HG03159 (cell line): ENCODE measurements at regions not wholly inside any gene's neighbourhood (a gene's known extent, or its start where the extent isn't known, plus 50 kb on each side); places are given as distances from the start of the nearest gene placed in this dataset.
"Not testable (repeated sequence)": the region's sequence is repeated elsewhere in the genome, so short reads cannot be mapped to it uniquely, and the experiment has no call there.

Experiments
- ATAC-seq: cut with Tn5 transposase; IDR thresholded peaks from one replicate; pipeline ENCODE4 v1.9.1; 2021; ENCODE audit warnings: mild to moderate bottlenecking, moderate library complexity; ENCODE audit not compliant: unreplicated experiment

DNA sequence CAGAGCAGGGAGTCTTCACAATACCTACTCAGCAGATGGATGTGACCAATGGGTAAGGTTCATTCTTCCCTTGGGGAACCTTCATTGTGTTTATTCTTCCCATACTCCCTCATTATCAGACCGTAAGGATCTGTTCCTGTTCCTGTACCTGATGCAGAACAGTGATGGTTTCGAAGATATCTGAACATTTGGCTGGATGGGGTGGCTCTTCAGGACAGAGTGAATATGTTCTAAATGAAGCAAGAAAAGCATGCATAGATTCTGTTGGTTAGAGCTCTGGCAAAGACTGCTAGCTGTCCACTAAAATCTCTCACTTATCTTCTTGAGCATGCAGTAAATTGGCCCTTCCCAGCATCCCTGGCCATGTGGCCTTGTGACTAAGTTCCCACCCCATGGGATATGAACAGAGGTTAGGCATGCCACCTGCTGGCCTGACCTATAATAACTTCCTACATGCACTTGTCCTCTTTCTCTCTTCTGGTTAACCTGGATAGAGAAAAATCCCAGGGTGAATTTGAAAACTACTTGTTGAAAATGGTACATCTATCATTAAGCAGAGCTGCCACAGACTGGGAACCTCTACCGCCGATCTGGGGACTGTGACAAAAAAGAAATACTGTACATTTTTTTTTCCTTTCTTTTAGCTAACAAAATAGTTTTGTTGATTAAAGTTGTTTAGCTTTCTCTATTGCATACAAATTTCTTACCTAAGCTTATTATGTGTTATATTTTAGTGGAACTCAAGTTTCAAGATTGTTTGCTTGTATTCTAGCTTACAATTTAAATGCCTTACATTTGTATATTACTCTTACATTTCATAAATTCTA is 60.0 kb upstream of the BANK1 start:
- ATAC-seq: peak; percentile 90

DNA sequence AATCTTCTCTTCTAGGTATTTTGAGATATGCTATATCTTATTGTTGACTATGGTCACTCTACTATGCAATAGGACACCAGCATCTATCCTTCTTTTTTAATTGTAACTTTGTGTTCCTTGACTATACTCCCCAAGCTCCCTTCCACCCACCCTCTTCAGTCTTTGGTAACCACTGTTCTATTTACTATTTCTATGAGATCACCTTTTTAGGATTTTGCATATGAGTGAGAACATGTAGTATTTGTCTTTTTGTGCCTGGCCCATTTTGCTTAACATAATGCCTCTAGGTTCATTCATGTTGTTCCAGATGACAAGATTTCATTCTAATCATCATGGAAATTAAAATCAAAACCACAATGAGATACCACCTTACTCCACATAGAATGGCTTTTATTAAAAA is 63.3 kb upstream of the BANK1 start:
- ATAC-seq: no peak

- no peak for ATAC-seq
Observed at GRCh38 chr4:101724093-101724492, 66.4 kb upstream of the BANK1 start.

DNA sequence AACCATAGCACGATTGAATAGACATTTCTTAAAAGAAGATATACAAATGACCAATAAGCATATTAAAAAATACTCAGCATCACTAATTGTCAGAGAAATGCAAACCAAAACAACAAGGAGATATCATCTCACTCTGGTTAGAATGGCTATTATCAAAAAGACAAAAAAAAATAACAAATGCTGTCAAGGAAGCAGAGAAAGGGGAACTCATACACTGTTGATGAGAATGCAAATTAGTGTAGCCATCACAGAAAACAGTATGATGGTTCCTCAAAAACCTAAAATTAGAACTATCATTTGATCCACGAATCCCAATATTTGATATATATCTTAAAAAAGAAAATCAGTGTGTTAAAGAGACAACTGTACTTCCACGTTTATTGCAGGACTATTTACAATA is 71.7 kb upstream of the BANK1 start:
- no peak for ATAC-seq

- no peak for ATAC-seq
Observed at GRCh38 chr4:101711590-101712260, 78.8 kb upstream of the BANK1 start.

- no peak for ATAC-seq
Observed at GRCh38 chr4:101710806-101711205, 79.7 kb upstream of the BANK1 start.

GRCh38 chr4:101708293-101709039 is 82.1 kb upstream of the BANK1 start:
- ATAC-seq: no peak

DNA sequence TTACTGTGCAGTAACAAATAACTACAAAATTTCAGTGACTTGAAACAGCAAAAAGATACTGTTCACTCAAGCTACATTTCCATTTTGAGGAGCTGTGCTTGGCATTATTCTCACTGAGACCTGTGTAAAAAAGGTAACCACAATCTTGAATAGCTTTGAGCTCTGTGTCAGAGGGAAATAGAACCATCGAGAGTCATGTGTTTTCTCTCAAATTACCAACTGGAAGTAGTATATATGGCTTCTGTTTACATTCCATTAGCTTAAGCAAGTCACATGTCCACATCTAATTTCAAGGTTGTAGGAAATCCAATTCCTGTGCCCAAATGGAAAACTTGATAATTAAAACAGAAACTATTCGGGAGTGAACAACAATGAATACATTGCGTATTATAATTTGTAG is 82.9 kb upstream of the BANK1 start:
- ATAC-seq: no peak

- no peak for ATAC-seq
Observed at GRCh38 chr4:101706535-101707057, 83.9 kb upstream of the BANK1 start.

DNA sequence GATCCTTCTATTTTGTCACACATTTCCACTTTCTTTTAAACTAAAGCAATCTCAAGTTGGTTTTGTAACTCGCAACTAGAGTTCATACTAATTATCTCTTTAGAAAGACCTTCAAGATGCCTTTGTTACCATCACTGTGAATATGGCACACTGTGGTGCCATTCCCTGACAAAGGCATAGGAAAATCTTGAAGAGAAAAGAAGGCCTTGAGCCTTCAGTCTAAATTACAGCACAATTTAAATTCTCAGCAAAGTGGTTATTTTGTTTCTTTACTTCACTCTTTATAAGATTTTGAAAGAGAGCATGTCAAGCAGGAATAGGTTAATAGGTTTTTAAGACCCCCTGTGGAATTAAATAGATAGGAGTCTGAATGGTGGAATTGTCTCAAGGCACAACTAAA is 89.0 kb upstream of the BANK1 start:
- no peak for ATAC-seq

DNA sequence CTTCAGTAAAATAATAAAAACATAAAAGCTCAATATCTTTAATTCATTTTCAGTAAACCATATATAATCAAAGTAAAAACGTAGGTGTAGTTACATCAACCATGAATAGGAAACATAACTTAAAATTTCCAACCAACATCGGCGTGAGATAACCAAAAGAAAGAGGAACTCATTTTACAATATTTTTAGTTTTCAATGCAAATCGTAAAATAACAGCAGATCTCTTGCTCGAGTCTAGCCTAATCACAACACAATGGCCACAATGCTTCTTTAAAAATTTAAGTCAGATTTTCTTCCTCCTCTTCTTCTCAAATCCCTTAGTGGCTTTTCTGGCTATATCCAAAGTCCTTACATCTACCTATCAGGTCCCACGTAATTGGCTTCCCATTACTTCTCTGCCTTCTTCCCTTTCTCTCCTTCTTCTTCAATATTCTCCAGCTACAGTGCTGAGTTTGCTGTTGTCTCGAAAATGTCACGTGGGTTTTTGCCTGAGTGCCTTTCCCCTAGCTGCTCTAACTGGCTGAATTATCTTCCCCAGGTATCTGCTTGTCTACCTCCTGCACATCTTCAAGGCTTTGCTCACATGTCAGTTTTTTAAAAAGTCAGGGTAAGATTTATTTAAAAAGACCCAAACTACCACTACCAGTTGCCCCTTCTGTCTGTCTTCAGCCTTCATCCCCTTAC is 90.9 kb upstream of the BANK1 start:
- no peak for ATAC-seq

GRCh38 chr4:101697266-101697665 is 93.3 kb upstream of the BANK1 start:
- no peak for ATAC-seq

DNA sequence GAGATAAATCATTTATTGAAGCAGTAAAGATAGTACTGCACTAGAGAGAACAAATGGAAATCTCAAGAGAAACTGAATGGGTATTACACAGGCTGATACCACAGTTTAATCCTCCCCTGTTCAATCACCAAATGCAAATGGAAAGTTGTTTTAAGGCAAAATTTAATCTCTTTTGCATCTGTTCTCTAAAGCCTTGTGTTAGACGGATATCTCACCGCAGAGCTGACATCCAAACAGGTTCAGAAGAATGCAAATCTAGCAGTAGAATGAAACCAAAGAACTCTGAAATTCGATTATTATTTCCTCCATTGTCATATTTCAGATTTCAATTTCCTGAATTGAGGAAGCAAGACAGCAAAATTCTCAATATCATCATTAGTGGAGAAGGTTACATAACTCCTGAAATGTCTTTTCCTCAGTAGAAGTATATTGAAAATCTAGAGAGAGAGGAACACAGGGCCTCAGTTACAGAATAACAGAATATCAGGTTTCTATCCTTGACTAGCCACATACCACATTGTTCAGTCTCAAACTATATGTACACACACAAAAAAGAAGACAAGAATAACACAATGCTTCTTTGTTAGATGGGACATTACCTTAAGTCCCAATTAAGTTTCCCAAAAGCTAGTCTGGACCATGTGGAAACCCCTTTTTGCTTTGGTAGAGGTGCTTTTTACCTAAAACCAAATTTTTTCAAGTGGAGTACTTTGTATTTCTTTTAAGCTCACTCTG is 94.1 kb upstream of the BANK1 start:
- no peak for ATAC-seq

DNA sequence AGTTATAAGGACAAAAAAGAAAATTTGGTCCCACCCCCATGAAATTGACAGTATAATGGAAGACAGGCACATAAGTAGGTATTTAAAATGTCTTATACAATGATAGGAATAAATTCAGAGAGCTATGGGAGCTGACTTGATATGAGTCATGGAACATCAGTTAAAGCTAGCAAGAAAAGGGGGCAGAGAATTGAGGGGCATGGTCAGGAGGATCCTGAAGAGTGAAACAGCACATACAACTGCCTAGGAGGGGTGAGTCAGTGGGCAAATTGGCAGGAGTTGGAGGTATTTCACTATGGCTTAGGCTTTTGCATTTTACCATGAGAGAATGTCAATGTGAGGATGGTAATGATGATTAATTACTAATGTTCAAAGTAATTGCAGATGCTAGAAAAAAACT is 95.4 kb upstream of the BANK1 start:
- ATAC-seq: no peak

GRCh38 chr4:101694403-101694802 is 96.1 kb upstream of the BANK1 start:
- not testable (repeated sequence) for ATAC-seq

DNA sequence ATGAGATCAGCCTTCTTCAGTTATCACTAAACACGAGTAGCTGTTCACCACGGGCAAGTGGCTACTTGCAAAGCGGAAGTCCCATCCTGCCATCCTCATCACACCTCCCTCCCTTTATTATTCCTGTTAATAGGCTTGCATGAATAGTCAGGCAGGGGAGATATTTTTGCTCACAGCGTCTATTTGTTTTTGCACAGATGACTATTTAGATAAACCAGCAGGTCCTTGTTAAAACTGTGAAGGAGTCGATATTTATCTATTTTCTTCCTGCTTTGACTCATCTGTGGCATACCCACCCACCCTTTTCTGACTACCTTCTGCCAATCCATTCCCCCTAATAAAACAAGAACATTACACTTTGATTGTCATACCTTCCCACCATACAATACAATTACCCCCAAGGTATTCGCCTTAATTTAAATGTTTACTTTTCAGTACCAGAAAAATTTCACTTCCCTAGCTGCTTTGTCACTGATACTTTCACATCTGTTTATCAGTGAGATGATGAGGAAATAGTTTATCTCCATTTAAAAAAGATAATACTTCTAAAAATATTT is 96.6 kb upstream of the BANK1 start:
- ATAC-seq: peak; percentile 72

DNA sequence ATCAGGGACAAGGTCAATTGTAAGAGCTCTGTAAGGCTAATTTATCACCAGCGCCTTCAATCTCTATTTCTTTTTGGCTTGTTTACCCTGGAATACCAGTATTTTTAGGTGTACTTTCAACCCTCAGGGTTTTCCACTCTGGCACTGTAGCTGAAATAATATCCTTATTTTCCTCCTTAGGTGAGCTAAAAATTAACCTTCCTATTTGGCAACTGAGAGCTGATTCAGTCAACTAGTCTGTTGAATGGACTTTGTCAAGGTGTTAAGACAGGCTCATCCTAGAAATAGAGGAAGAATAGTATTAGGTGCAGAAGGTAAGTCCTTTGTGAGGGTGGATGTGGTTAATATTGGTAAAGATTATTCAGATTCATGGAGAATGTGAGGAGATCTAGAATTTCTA is 101.3 kb upstream of the BANK1 start:
- no peak for ATAC-seq

- no peak for ATAC-seq
Observed at GRCh38 chr4:101685126-101685525, 105.4 kb upstream of the BANK1 start.

DNA sequence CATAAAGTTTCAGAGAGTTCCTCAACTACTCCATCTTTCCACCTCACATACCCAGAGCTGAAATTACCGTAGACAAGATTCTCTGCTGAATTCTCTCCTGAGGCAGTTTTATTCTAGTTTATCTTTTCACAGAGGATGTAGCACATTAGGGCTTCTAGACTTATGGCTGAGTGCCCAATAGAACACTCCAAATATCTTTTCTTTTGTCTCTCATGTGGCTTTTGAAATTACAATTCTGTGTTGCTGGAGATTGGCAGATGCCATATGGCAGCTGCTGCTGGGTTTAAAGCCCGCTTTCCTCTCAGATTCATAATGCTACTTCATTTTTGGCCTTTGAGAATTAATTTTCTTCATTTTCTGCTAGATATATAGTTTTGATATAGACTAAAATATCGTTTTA is 107.6 kb upstream of the BANK1 start:
- ATAC-seq: no peak

GRCh38 chr4:101678180-101678579 is 112.3 kb upstream of the BANK1 start:
- no peak for ATAC-seq
